Mesothelial cell of epicardium (in vitro differentiated cells): ENCODE measurements at regions not wholly inside any gene's neighbourhood (a gene's known extent, or its start where the extent isn't known, plus 50 kb on each side); places are given as distances from the start of the nearest gene placed in this dataset.

Experiments used
- DNase-seq, 2 experiments: peaks; one replicate each; pipeline ENCODE4 v3.0.0; 2021; ENCODE audit warnings: low spot score in 2 of 2; ENCODE audit not compliant: unreplicated experiment in 2 of 2
- H3K27ac Mint-ChIP-seq: 2 replicates; pipeline ENCODE4 v1.8.0; 2021; ENCODE audit warnings: mixed read lengths
- H3K27me3 Mint-ChIP-seq: 2 replicates; pipeline ENCODE4 v1.8.0; 2021; ENCODE audit warnings: low read depth, mixed read lengths
- H3K36me3 Mint-ChIP-seq: 2 replicates; pipeline ENCODE4 v1.8.0; 2021; ENCODE audit warnings: mixed read lengths
- H3K4me1 Mint-ChIP-seq: 2 replicates; pipeline ENCODE4 v1.8.0; 2021; ENCODE audit warnings: mixed read lengths
- H3K4me3 Mint-ChIP-seq: 2 replicates; pipeline ENCODE4 v1.8.0; 2021; ENCODE audit warnings: mild to moderate bottlenecking, moderate library complexity, mixed read lengths
- H3K9me3 Mint-ChIP-seq: 2 replicates; pipeline ENCODE4 v1.8.0; 2021; ENCODE audit warnings: mixed read lengths
- TF ChIP-seq, protein P1 (sequence below): fragments of 200-600 bp; sonication (generic); IDR thresholded peaks from one replicate; pipeline ENCODE4 v1.5.0; 2021; ENCODE audit warnings: antibody characterized with exemption; ENCODE audit not compliant: unreplicated experiment

DNA sequence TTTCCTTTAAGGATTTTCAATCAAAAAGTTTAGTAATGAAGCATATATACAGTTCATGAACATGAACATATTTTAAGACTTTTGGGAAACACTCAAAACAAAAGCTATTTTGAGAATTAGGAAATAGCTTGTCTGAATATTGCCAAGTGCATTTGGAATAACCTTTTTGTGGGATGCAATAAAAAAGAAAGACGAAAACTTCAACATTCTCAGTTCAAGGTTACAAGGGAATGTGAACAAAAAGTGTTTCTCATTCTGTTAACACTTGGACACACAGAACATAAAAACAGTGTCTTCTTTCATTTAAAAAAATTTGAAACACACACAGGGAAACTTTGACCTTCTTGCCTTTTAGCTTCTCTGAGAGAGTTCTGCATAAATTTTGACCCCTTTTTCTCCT lies 72.7 kb upstream of the TCF21 start:
- no peaks in the 10 kb centered on the region for H3K36me3 Mint-ChIP-seq
- H3K27me3 Mint-ChIP-seq: peaks cover 4% of the 10 kb centered on the region
- peaks cover 4% of the 10 kb centered on the region for H3K9me3 Mint-ChIP-seq
- no peaks in the 10 kb centered on the region for H3K4me1 Mint-ChIP-seq
- DNase-seq: no peak
- no peak overlapping the region for H3K4me3 Mint-ChIP-seq
- no peak overlapping the region for H3K27ac Mint-ChIP-seq
- TF ChIP-seq, protein P1, sequence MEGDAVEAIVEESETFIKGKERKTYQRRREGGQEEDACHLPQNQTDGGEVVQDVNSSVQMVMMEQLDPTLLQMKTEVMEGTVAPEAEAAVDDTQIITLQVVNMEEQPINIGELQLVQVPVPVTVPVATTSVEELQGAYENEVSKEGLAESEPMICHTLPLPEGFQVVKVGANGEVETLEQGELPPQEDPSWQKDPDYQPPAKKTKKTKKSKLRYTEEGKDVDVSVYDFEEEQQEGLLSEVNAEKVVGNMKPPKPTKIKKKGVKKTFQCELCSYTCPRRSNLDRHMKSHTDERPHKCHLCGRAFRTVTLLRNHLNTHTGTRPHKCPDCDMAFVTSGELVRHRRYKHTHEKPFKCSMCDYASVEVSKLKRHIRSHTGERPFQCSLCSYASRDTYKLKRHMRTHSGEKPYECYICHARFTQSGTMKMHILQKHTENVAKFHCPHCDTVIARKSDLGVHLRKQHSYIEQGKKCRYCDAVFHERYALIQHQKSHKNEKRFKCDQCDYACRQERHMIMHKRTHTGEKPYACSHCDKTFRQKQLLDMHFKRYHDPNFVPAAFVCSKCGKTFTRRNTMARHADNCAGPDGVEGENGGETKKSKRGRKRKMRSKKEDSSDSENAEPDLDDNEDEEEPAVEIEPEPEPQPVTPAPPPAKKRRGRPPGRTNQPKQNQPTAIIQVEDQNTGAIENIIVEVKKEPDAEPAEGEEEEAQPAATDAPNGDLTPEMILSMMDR: no peak

- Mint-ChIP-seq H3K9me3 (no peaks in the 10 kb centered on the region), H3K36me3 (no peaks in the 10 kb centered on the region), H3K4me3 (no peak overlapping the region), H3K27me3 (peaks cover 5% of the 10 kb centered on the region), H3K27ac (no peak overlapping the region), H3K4me1 (no peaks in the 10 kb centered on the region)
- TF ChIP-seq, protein P1: peak; percentile 77
- DNase-seq: no peak
Observed at GRCh38 chr6:133817460-133818047, 71.4 kb upstream of the TCF21 start.

GRCh38 chr6:133818320-133818719 lies 70.6 kb upstream of the TCF21 start:
- TF ChIP-seq, protein P1: no peak
- Mint-ChIP-seq H3K4me3 (no peak overlapping the region), H3K27me3 (peaks cover 5% of the 10 kb centered on the region), H3K36me3 (no peaks in the 10 kb centered on the region), H3K27ac (no peak overlapping the region), H3K4me1 (no peaks in the 10 kb centered on the region), H3K9me3 (no peaks in the 10 kb centered on the region)
- no peak for DNase-seq

GRCh38 chr6:133820208-133820607 lies 68.7 kb upstream of the TCF21 start:
- no peaks in the 10 kb centered on the region for H3K36me3 Mint-ChIP-seq
- H3K4me1 Mint-ChIP-seq: no peaks in the 10 kb centered on the region
- no peak for DNase-seq
- H3K27me3 Mint-ChIP-seq: peaks cover 3% of the 10 kb centered on the region
- no peak overlapping the region for H3K4me3 Mint-ChIP-seq
- H3K27ac Mint-ChIP-seq: no peak overlapping the region
- H3K9me3 Mint-ChIP-seq: peaks cover 2% of the 10 kb centered on the region
- TF ChIP-seq, protein P1: no peak

- Mint-ChIP-seq H3K9me3 (peaks cover 11% of the 10 kb centered on the region), H3K27ac (no peak overlapping the region), H3K36me3 (no peaks in the 10 kb centered on the region), H3K4me3 (no peak overlapping the region), H3K4me1 (peaks cover 4% of the 10 kb centered on the region), H3K27me3 (peaks cover 5% of the 10 kb centered on the region)
- no peak for DNase-seq
- TF ChIP-seq, protein P1: no peak
Observed at GRCh38 chr6:133827766-133828165, 61.1 kb upstream of the TCF21 start.

DNA sequence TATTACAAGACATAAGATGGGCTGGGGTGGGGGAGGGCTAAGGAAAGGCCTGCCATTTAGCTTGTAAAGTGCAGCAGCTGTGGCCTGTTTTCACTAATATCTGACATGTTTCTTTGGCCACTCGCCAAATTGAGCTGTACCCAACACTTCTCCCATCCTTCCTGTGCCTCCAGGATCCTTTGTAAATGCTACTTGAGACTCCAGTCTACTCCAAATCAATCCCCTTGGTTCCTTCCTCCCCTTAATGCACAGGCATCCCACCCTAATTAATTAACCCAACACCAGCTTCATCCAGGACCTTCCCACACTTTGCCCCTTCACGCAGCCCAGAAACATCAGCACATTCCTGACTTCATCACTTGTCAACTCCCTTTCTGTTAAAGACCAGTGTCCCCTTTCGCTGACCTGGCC lies 55.0 kb upstream of the TCF21 start:
- Mint-ChIP-seq H3K9me3 (no peaks in the 10 kb centered on the region), H3K4me1 (peaks cover 17% of the 10 kb centered on the region), H3K36me3 (no peaks in the 10 kb centered on the region), H3K27me3 (peaks cover 7% of the 10 kb centered on the region), H3K4me3 (no peak overlapping the region), H3K27ac (peak overlapping the region; percentile 1)
- DNase-seq: no peak
- TF ChIP-seq, protein P1: no peak
